ENCODE measurements at regions not wholly inside any gene's neighbourhood (a gene's known extent, or its start where the extent isn't known, plus 50 kb on each side); places are given as distances from the start of the nearest gene placed in this dataset.
A peak's percentile ranks its signal among the peaks of the same experiment; 100 is the strongest.

DNA sequence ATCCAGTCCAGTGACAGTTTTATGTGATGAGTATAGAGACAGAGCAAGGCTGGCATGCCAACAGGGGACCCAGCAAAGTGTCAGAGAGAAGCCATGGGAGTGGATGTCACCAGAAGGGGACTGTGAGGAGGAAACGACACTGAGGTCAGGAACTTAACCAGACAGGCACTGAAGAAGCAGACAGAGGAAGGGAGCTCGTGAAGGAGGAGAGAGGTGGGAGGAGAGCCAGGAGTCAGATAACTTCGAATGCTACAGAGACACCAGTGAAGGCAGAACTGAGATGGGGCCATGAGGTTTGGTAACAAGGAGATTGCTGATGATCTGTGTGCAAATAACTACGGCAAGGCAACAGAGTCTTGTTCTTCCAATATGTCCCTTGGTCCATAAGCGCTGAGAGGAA is 211.1 kb upstream of the FOXA2 start:
- TF ChIP-seq FOXA2 (IDR thresholded peaks at IDR 0.05) (no peak), RAD21 (IDR thresholded peaks at IDR 0.05) (no peak), GABPA (IDR thresholded peaks at IDR 0.05 in 1 of 2, conservative IDR thresholded peaks at IDR 0.05 in 1 of 2) (no peak), HNF4G (IDR thresholded peaks at IDR 0.05) (no peak), RXRA (IDR thresholded peaks at IDR 0.05) (no peak), EGR1 (IDR thresholded peaks at IDR 0.05; ENCODE audit: low read depth in 2 of 2) (no peak), NR2F2 (IDR thresholded peaks at IDR 0.05) (no peak), SP1 (IDR thresholded peaks at IDR 0.05) (no peak)
- TF ChIP-seq, protein P1, sequence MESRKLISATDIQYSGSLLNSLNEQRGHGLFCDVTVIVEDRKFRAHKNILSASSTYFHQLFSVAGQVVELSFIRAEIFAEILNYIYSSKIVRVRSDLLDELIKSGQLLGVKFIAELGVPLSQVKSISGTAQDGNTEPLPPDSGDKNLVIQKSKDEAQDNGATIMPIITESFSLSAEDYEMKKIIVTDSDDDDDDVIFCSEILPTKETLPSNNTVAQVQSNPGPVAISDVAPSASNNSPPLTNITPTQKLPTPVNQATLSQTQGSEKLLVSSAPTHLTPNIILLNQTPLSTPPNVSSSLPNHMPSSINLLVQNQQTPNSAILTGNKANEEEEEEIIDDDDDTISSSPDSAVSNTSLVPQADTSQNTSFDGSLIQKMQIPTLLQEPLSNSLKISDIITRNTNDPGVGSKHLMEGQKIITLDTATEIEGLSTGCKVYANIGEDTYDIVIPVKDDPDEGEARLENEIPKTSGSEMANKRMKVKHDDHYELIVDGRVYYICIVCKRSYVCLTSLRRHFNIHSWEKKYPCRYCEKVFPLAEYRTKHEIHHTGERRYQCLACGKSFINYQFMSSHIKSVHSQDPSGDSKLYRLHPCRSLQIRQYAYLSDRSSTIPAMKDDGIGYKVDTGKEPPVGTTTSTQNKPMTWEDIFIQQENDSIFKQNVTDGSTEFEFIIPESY (IDR thresholded peaks at IDR 0.05) = no peak
- TF ChIP-seq, protein P2, sequence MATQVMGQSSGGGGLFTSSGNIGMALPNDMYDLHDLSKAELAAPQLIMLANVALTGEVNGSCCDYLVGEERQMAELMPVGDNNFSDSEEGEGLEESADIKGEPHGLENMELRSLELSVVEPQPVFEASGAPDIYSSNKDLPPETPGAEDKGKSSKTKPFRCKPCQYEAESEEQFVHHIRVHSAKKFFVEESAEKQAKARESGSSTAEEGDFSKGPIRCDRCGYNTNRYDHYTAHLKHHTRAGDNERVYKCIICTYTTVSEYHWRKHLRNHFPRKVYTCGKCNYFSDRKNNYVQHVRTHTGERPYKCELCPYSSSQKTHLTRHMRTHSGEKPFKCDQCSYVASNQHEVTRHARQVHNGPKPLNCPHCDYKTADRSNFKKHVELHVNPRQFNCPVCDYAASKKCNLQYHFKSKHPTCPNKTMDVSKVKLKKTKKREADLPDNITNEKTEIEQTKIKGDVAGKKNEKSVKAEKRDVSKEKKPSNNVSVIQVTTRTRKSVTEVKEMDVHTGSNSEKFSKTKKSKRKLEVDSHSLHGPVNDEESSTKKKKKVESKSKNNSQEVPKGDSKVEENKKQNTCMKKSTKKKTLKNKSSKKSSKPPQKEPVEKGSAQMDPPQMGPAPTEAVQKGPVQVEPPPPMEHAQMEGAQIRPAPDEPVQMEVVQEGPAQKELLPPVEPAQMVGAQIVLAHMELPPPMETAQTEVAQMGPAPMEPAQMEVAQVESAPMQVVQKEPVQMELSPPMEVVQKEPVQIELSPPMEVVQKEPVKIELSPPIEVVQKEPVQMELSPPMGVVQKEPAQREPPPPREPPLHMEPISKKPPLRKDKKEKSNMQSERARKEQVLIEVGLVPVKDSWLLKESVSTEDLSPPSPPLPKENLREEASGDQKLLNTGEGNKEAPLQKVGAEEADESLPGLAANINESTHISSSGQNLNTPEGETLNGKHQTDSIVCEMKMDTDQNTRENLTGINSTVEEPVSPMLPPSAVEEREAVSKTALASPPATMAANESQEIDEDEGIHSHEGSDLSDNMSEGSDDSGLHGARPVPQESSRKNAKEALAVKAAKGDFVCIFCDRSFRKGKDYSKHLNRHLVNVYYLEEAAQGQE (IDR thresholded peaks at IDR 0.05) = no peak
- TF ChIP-seq, protein P3, sequence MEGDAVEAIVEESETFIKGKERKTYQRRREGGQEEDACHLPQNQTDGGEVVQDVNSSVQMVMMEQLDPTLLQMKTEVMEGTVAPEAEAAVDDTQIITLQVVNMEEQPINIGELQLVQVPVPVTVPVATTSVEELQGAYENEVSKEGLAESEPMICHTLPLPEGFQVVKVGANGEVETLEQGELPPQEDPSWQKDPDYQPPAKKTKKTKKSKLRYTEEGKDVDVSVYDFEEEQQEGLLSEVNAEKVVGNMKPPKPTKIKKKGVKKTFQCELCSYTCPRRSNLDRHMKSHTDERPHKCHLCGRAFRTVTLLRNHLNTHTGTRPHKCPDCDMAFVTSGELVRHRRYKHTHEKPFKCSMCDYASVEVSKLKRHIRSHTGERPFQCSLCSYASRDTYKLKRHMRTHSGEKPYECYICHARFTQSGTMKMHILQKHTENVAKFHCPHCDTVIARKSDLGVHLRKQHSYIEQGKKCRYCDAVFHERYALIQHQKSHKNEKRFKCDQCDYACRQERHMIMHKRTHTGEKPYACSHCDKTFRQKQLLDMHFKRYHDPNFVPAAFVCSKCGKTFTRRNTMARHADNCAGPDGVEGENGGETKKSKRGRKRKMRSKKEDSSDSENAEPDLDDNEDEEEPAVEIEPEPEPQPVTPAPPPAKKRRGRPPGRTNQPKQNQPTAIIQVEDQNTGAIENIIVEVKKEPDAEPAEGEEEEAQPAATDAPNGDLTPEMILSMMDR (IDR thresholded peaks at IDR 0.05; ENCODE audit: low read depth, low read length, missing input control) = no peak
- TF ChIP-seq, protein P4, sequence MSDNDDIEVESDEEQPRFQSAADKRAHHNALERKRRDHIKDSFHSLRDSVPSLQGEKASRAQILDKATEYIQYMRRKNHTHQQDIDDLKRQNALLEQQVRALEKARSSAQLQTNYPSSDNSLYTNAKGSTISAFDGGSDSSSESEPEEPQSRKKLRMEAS (IDR thresholded peaks at IDR 0.05) = no peak
- TF ChIP-seq, protein P5, sequence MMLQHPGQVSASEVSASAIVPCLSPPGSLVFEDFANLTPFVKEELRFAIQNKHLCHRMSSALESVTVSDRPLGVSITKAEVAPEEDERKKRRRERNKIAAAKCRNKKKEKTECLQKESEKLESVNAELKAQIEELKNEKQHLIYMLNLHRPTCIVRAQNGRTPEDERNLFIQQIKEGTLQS (IDR thresholded peaks at IDR 0.05) = no peak
- H3K9me3 ChIP-seq (ENCODE audit: control insufficient read depth in 4 of 4, low read length in 3 of 4) = no peaks in the 10 kb centered on the region
- H3K9ac ChIP-seq (ENCODE audit: low read depth in 1 of 2, low read length in 2 of 2) = no peak overlapping the region
- peak overlapping the region in 1 of 2 donors; percentile 20 for H3K27ac ChIP-seq (ENCODE audit: low read depth in 1 of 2, low read length in 2 of 2)
- 49% methylated on average over 5 of the region's 5 CpGs for WGBS
- DNase-seq (ENCODE audit: low spot score) = no peak
- H3K4me1 ChIP-seq (ENCODE audit: control insufficient read depth in 4 of 4, insufficient read depth in 4 of 4, low read length in 3 of 4) = no peaks in the 10 kb centered on the region
- H3K36me3 ChIP-seq (ENCODE audit: control insufficient read depth in 4 of 4, insufficient read depth in 3 of 4, low read depth in 1 of 4, low read length in 3 of 4) = no peaks in the 10 kb centered on the region
- H3K4me3 ChIP-seq (ENCODE audit: low read depth in 1 of 3, low read length in 3 of 3) = no peak overlapping the region
- peaks cover 0 to 2% (median 0%) of the 10 kb centered on the region in 4 donors for H3K27me3 ChIP-seq (ENCODE audit: control insufficient read depth in 4 of 4, insufficient read depth in 4 of 4, low read length in 3 of 4)

DNA sequence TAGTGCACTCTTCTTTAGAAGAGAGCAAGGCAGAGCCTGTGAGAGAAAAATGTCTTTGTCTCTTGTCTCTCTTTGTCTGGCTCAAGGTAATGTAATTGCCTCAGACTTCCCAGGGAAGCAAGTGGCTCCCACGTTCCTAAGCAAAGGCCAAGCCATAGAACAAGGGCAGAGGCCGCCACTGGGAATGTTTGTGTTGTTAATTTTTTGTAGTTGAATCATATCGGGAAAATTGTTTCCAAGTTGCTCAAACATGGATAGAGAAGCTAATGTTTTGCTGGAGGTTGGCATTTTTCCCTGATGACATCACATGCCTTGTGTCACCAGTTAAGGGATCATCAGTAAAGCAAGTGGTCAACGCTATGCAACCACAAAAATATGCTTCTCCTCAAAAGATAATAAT is 211.5 kb upstream of the FOXA2 start:
- no peak overlapping the region for H3K9ac ChIP-seq (ENCODE audit: low read depth in 1 of 2, low read length in 2 of 2)
- TF ChIP-seq, protein P4 (IDR thresholded peaks at IDR 0.05) = no peak
- TF ChIP-seq NR2F2 (IDR thresholded peaks at IDR 0.05) (peak; percentile 35), JUND (IDR thresholded peaks at IDR 0.05) (peak in 1 of 2 donors; percentile 10)
- TF ChIP-seq, protein P2 (IDR thresholded peaks at IDR 0.05) = peak; percentile 38
- no peaks in the 10 kb centered on the region for H3K9me3 ChIP-seq (ENCODE audit: control insufficient read depth in 4 of 4, low read length in 3 of 4)
- H3K36me3 ChIP-seq (ENCODE audit: control insufficient read depth in 4 of 4, insufficient read depth in 3 of 4, low read depth in 1 of 4, low read length in 3 of 4) = no peaks in the 10 kb centered on the region
- H3K4me1 ChIP-seq (ENCODE audit: control insufficient read depth in 4 of 4, insufficient read depth in 4 of 4, low read length in 3 of 4) = no peaks in the 10 kb centered on the region
- 53% methylated on average over 4 of the region's 4 CpGs for WGBS
- H3K27me3 ChIP-seq (ENCODE audit: control insufficient read depth in 4 of 4, insufficient read depth in 4 of 4, low read length in 3 of 4) = peaks cover 0 to 5% (median 0%) of the 10 kb centered on the region in 4 donors
- no peak overlapping the region for H3K4me3 ChIP-seq (ENCODE audit: low read depth in 1 of 3, low read length in 3 of 3)
- DNase-seq (ENCODE audit: low spot score) = no peak
- H3K27ac ChIP-seq (ENCODE audit: low read depth in 1 of 2, low read length in 2 of 2) = peak overlapping the region in 1 of 2 donors; percentile 20
